GM12873 (cell line): ENCODE measurements at regions not wholly inside any gene's neighbourhood (a gene's known extent, or its start where the extent isn't known, plus 50 kb on each side); places are given as distances from the start of the nearest gene placed in this dataset.

Experiments used
- CTCF ChIP-seq: IDR thresholded peaks from 2 replicates; pipeline ENCODE4 v1.5.1; 2012; ENCODE audit warnings: low read depth, mild to moderate bottlenecking, moderate library complexity, low read length, control low read depth; ENCODE audit not compliant: insufficient read depth; ENCODE audit errors: missing control alignments

GRCh38 chr6:139594333-139594965 lies 220.0 kb upstream of the CITED2 start:
- no peak for TF ChIP-seq CTCF

GRCh38 chr6:139593081-139593480 lies 218.6 kb upstream of the CITED2 start:
- no peak for TF ChIP-seq CTCF

- TF ChIP-seq CTCF: no peak
Measured at GRCh38 chr6:139592011-139592410, 217.6 kb upstream of the CITED2 start.

- TF ChIP-seq CTCF: no peak
Measured at GRCh38 chr6:139591075-139591865, 216.8 kb upstream of the CITED2 start.

GRCh38 chr6:139590206-139590605 lies 215.8 kb upstream of the CITED2 start:
- TF ChIP-seq CTCF: no peak

GRCh38 chr6:139588734-139589593 lies 214.5 kb upstream of the CITED2 start:
- no peak for TF ChIP-seq CTCF

- TF ChIP-seq CTCF: no peak
Measured at GRCh38 chr6:139588076-139588639, 213.7 kb upstream of the CITED2 start.
